Loucy (cell line): ENCODE measurements at regions not wholly inside any gene's neighbourhood (a gene's known extent, or its start where the extent isn't known, plus 50 kb on each side); places are given as distances from the start of the nearest gene placed in this dataset.
"Not testable (repeated sequence)": the region's sequence is repeated elsewhere in the genome, so short reads cannot be mapped to it uniquely, and the experiment has no call there.

Experiments
- H2AFZ ChIP-seq: fragments of 200-600 bp; sonication (generic); 2 replicates; pipeline ENCODE4 v1.6.0; 2016; ENCODE audit warnings: antibody characterized with exemption, mild to moderate bottlenecking, low read length, moderate library complexity
- H3F3A ChIP-seq: fragments of 200-600 bp; 2 replicates; pipeline ENCODE4 v1.6.0; 2016; ENCODE audit warnings: antibody characterized with exemption, low read depth, mild to moderate bottlenecking
- H3K27me3 ChIP-seq: fragments of 200-600 bp; sonication (generic); 2 replicates; pipeline ENCODE4 v1.6.1; 2014; ENCODE audit warnings: low read length, mild to moderate bottlenecking; ENCODE audit not compliant: insufficient read depth, poor library complexity, severe bottlenecking
- H3K36me3 ChIP-seq: fragments of 200-600 bp; sonication (generic); 2 replicates; pipeline ENCODE4 v1.6.1; 2016; ENCODE audit warnings: low read length; ENCODE audit not compliant: insufficient read depth
- H3K4me1 ChIP-seq: fragments of 200-600 bp; sonication (generic); 2 replicates; pipeline ENCODE4 v1.5.1; 2014; ENCODE audit warnings: low read length, mild to moderate bottlenecking; ENCODE audit not compliant: insufficient read depth, poor library complexity, severe bottlenecking
- H3K4me2 ChIP-seq: fragments of 200-600 bp; sonication (generic); 2 replicates; pipeline ENCODE4 v1.6.0; 2014; ENCODE audit warnings: antibody characterized with exemption, low read length, low read depth, mild to moderate bottlenecking; ENCODE audit not compliant: poor library complexity, severe bottlenecking
- H3K4me3 ChIP-seq: fragments of 200-600 bp; sonication (generic); 2 replicates; pipeline ENCODE4 v1.5.1; 2014; ENCODE audit warnings: low read length, mild to moderate bottlenecking, mixed read lengths; ENCODE audit not compliant: poor library complexity, severe bottlenecking
- H3K79me2 ChIP-seq: fragments of 200-600 bp; sonication (generic); 2 replicates; pipeline ENCODE4 v1.6.1; 2014; ENCODE audit warnings: low read length; ENCODE audit not compliant: insufficient read depth
- H3K9ac ChIP-seq: fragments of 200-600 bp; sonication (generic); 2 replicates; pipeline ENCODE4 v1.6.0; 2014; ENCODE audit warnings: mild to moderate bottlenecking, low read depth, low read length, moderate library complexity; ENCODE audit not compliant: poor library complexity, severe bottlenecking
- H3K9me2 ChIP-seq: fragments of 200-600 bp; sonication (generic); replicated peaks from 2 replicates; pipeline ENCODE4 v1.6.1; 2016; ENCODE audit warnings: low read depth, low read length, mixed read lengths
- H3K9me3 ChIP-seq: fragments of 200-600 bp; sonication (generic); 2 replicates; pipeline ENCODE4 v1.6.1; 2014; ENCODE audit warnings: mild to moderate bottlenecking, antibody characterized with exemption, low read length, low read depth; ENCODE audit not compliant: insufficient read depth
- H4K20me1 ChIP-seq: fragments of 200-600 bp; sonication (generic); 2 replicates; pipeline ENCODE4 v1.6.0; 2014; ENCODE audit warnings: antibody characterized with exemption, low read length, mild to moderate bottlenecking; ENCODE audit not compliant: insufficient read depth, poor library complexity, severe bottlenecking
- CTCF ChIP-seq: fragments of 200-600 bp; sonication (generic); conservative IDR thresholded peaks from 2 replicates; pipeline ENCODE4 v1.5.1; 2014; ENCODE audit warnings: mild to moderate bottlenecking, antibody characterized with exemption, low read length
- EZH2phosphoT487 ChIP-seq: fragments of 200-600 bp; IDR thresholded peaks from 2 replicates; pipeline ENCODE4 v1.6.1; 2018; ENCODE audit warnings: antibody characterized with exemption, mild to moderate bottlenecking, moderate library complexity, borderline replicate concordance

DNA sequence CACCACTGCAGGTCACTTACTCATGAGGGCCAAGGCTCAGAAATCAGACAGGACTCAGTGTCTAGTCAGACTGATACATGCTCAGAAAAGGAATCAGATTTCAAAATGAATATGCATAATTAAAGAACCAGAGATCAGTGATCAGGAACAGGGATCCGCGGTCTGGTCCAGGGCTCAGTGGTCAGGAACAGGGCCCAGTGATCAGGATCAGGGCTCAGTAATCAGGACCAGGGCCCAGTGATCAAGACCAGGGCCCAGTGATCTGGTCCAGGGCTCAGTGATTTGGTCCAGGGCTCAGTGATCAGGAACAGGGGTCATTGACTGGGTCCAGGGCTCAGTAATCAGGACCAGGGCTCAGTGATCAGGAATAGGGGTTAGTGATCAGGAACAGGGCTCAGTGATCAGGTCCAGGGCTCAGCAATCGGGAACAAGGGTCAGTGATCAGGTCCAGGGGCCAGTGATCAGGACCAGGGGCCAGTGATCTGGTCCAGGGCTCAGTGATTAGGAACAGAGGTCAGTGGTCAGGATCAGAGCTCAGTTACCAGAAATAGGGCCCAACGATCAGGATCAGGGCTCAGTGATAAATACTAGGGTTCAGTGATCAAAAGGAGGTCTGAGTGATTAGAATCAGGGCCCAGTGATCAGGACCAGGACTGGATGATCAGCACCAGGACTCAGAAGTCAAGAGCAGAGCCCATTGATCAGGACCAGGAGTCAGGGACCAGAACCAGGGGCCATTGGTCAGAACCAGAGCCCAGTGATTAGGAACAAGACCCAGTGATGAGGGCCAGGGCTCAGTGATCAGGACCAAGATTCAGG, 175.3 kb downstream of the TMEM121 start:
- H3K9me2 ChIP-seq, result no peaks in the 10 kb centered on the region
- H3K4me2 ChIP-seq, result no peak overlapping the region
- no peak overlapping the region for H3K4me3 ChIP-seq
- no peak overlapping the region for H3K9ac ChIP-seq
- H3K27me3 ChIP-seq, result no peaks in the 10 kb centered on the region
- H3K4me1 ChIP-seq, result no peaks in the 10 kb centered on the region
- H3K79me2 ChIP-seq, result no peaks in the 10 kb centered on the region
- TF ChIP-seq EZH2phosphoT487 (no peak), CTCF (no peak)
- no peaks in the 10 kb centered on the region for H4K20me1 ChIP-seq
- no peaks in the 10 kb centered on the region for H3K9me3 ChIP-seq
- no peaks in the 10 kb centered on the region for H3F3A ChIP-seq
- H2AFZ ChIP-seq, result no peak overlapping the region
- H3K36me3 ChIP-seq, result no peaks in the 10 kb centered on the region

DNA sequence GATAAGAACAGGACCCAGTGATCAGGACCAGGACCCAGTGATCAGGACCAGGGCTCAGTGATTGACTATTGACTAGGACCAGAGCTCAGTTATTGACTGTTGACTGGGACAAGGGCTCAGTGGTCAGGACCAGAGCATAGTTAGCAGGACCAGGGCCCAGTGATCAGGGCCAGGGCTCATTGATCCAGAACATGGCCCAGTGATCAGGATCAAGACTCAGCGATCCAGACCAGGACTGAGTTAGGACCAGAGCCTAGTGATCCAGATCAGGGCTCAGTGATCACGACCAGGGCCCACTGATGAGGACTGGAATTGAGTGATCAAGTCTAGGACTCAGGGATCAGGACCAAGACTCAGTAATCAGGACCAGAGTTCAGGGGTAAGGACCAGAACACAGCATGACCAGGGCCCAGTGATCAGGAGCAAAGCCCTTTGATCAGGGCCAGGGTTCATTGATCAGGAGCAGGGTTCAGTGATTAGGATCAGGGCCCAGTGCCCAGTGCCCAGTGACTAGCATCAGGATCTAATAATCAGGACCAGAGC, 176.0 kb downstream of the TMEM121 start:
- H3K4me1 ChIP-seq, result no peaks in the 10 kb centered on the region
- H3K4me2 ChIP-seq, result no peak overlapping the region
- H4K20me1 ChIP-seq, result no peaks in the 10 kb centered on the region
- no peaks in the 10 kb centered on the region for H3K27me3 ChIP-seq
- TF ChIP-seq CTCF, result no peak
- no peak for TF ChIP-seq EZH2phosphoT487
- H3K4me3 ChIP-seq, result no peak overlapping the region
- no peaks in the 10 kb centered on the region for H3K9me2 ChIP-seq
- H3K36me3 ChIP-seq, result no peaks in the 10 kb centered on the region
- no peaks in the 10 kb centered on the region for H3F3A ChIP-seq
- H2AFZ ChIP-seq, result no peak overlapping the region
- H3K79me2 ChIP-seq, result no peaks in the 10 kb centered on the region
- no peak overlapping the region for H3K9ac ChIP-seq
- no peaks in the 10 kb centered on the region for H3K9me3 ChIP-seq

DNA sequence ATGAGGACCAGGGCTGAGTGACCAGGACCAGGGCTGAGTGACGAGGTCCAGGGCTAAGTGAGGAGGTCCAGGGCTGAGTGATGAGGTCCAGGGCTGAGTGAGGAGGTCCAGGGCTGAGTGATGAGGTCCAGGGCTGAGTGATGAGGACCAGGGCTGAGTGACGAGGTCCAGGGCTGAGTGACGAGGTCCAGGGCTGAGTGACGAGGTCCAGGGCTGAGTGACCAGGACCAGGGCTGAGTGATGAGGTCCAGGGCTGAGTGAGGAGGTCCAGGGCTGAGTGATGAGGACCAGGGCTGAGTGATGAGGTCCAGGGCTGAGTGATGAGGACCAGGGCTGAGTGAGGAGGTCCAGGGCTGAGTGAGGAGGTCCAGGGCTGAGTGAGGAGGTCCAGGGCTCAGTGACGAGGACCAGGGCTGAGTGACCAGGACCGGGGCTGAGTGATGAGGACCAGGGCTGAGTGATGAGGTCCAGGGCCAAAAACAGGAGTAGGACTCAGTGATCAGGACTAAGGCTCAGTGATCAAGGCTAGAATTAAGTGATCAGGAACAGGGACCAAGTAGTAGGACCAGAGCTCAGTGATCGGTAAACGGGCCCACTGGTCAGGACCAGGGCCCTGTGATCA, 176.8 kb downstream of the TMEM121 start:
- H3K9me3 ChIP-seq, H3K4me1 ChIP-seq: not testable (repeated sequence)

GRCh38 chr14:105704091-105704490, 177.7 kb downstream of the TMEM121 start:
- not testable (repeated sequence) for H3K4me2 ChIP-seq, H3K9me2 ChIP-seq, H3K9ac ChIP-seq, H4K20me1 ChIP-seq, H3K27me3 ChIP-seq, H3K4me3 ChIP-seq, H3K9me3 ChIP-seq, H3K36me3 ChIP-seq, H3K4me1 ChIP-seq, H3K79me2 ChIP-seq, H2AFZ ChIP-seq, H3F3A ChIP-seq

More for the DNA sequence above, 176.8 kb downstream of the TMEM121 start:
- H3K36me3 ChIP-seq, H2AFZ ChIP-seq, H3K27me3 ChIP-seq, H3K79me2 ChIP-seq, H3K9ac ChIP-seq, H4K20me1 ChIP-seq, H3K4me3 ChIP-seq, H3K9me2 ChIP-seq, H3F3A ChIP-seq, H3K4me2 ChIP-seq: not testable (repeated sequence)

GRCh38 chr14:105704492-105704891, 178.1 kb downstream of the TMEM121 start:
- H3K4me3 ChIP-seq, H3K9me2 ChIP-seq, H4K20me1 ChIP-seq, H3K9me3 ChIP-seq, H3K79me2 ChIP-seq, H2AFZ ChIP-seq, H3K9ac ChIP-seq, H3K4me1 ChIP-seq, H3F3A ChIP-seq, H3K27me3 ChIP-seq, H3K36me3 ChIP-seq, H3K4me2 ChIP-seq: not testable (repeated sequence)

DNA sequence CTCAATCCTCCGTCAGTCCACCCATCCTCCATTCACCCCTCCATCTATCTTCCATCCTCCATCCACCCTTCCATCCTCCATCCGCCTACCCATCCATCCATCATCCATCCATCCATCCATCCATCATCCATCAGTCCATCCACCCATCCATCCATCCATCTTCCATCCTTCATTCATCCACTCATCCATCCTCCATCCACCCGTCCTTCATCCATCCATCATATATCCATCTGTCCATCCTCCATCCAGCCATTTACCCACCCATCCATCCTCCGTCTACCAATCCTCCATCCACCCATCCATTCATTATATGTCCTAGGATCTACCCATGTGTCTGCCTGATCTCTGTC, 179.1 kb downstream of the TMEM121 start:
- not testable (repeated sequence) for H2AFZ ChIP-seq, H3K4me1 ChIP-seq, H3K9ac ChIP-seq, H3F3A ChIP-seq, H3K4me3 ChIP-seq, H3K36me3 ChIP-seq, H3K79me2 ChIP-seq, H3K9me2 ChIP-seq, H3K4me2 ChIP-seq, H4K20me1 ChIP-seq, H3K9me3 ChIP-seq, H3K27me3 ChIP-seq
